ENCODE measurements at regions not wholly inside any gene's neighbourhood (a gene's known extent, or its start where the extent isn't known, plus 50 kb on each side); places are given as distances from the start of the nearest gene placed in this dataset.

- H2AFZ ChIP-seq (ENCODE audit: low read depth) = no peak overlapping the region
- H3K36me3 ChIP-seq (replicated peaks in 1 of 2; ENCODE audit: control insufficient read depth in 1 of 2, insufficient read depth in 2 of 2, low read length in 1 of 2) = no peaks in the 10 kb centered on the region
- ChIA-PET CTCF (interaction anchor here (0.9 kb wide), 1 partner anchor 232 kb away, joined by 3 read pairs; no protein-coding TSS in a partner anchor), POLR2A (no interaction called here)
- H3K9ac ChIP-seq = no peak overlapping the region
- no peak overlapping the region for H3K4me2 ChIP-seq
- peaks cover 9 to 13% of the 10 kb centered on the region in 2 experiments for H3K4me1 ChIP-seq (ENCODE audit: control insufficient read depth in 1 of 2, insufficient read depth in 2 of 2, low read depth in 1 of 2, low read length in 1 of 2)
- H4K20me1 ChIP-seq (ENCODE audit: insufficient read depth) = no peaks in the 10 kb centered on the region
- no peak overlapping the region for H3K4me3 ChIP-seq (ENCODE audit: low read depth in 2 of 2, low read length in 1 of 2)
- 91% methylated on average over 2 of the region's 2 CpGs for WGBS (ENCODE audit: low lambda C conversion rate)
- no peak overlapping the region for H3K27ac ChIP-seq (ENCODE audit: low read depth in 2 of 2, low read length in 1 of 2)
- peaks cover 7% of the 10 kb centered on the region for H3F3A ChIP-seq (replicated peaks; ENCODE audit: insufficient read depth)
- no peaks in the 10 kb centered on the region for H3K9me3 ChIP-seq
- no peaks in the 10 kb centered on the region for H3K27me3 ChIP-seq (ENCODE audit: insufficient read depth)
- no peaks in the 10 kb centered on the region for H3K9me2 ChIP-seq
- H3K79me2 ChIP-seq (ENCODE audit: insufficient read depth) = no peaks in the 10 kb centered on the region
- TF ChIP-seq JUND (IDR thresholded peaks at IDR 0.05) (no peak), YY1 (IDR thresholded peaks at IDR 0.05; ENCODE audit: low read depth) (no peak), GABPA (IDR thresholded peaks at IDR 0.05; ENCODE audit: low read depth) (no peak), RFX5 (IDR thresholded peaks at IDR 0.05; ENCODE audit: low read length) (no peak), RCOR1 (IDR thresholded peaks at IDR 0.05; ENCODE audit: low read length) (no peak), EZH2phosphoT487 (IDR thresholded peaks at IDR 0.05; ENCODE audit: borderline replicate concordance, low read depth) (no peak), SIN3A (IDR thresholded peaks at IDR 0.05; ENCODE audit: borderline replicate concordance, low read depth, low read length) (no peak), FOXJ3 (CRISPR knock-in tag; IDR thresholded peaks at IDR 0.05) (no peak), TAF1 (IDR thresholded peaks at IDR 0.05; ENCODE audit: borderline replicate concordance, low read depth, low read length) (no peak)
- TF ChIP-seq, protein P1, sequence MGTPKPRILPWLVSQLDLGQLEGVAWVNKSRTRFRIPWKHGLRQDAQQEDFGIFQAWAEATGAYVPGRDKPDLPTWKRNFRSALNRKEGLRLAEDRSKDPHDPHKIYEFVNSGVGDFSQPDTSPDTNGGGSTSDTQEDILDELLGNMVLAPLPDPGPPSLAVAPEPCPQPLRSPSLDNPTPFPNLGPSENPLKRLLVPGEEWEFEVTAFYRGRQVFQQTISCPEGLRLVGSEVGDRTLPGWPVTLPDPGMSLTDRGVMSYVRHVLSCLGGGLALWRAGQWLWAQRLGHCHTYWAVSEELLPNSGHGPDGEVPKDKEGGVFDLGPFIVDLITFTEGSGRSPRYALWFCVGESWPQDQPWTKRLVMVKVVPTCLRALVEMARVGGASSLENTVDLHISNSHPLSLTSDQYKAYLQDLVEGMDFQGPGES (IDR thresholded peaks at IDR 0.05; ENCODE audit: low read depth, low read length) = no peak
- TF ChIP-seq, protein P2, sequence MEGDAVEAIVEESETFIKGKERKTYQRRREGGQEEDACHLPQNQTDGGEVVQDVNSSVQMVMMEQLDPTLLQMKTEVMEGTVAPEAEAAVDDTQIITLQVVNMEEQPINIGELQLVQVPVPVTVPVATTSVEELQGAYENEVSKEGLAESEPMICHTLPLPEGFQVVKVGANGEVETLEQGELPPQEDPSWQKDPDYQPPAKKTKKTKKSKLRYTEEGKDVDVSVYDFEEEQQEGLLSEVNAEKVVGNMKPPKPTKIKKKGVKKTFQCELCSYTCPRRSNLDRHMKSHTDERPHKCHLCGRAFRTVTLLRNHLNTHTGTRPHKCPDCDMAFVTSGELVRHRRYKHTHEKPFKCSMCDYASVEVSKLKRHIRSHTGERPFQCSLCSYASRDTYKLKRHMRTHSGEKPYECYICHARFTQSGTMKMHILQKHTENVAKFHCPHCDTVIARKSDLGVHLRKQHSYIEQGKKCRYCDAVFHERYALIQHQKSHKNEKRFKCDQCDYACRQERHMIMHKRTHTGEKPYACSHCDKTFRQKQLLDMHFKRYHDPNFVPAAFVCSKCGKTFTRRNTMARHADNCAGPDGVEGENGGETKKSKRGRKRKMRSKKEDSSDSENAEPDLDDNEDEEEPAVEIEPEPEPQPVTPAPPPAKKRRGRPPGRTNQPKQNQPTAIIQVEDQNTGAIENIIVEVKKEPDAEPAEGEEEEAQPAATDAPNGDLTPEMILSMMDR (IDR thresholded peaks at IDR 0.05) = no peak
- no peak for DNase-seq
These were observed 229.7 kb upstream of the MARCKS start for GRCh38 chr6:113627480-113627879.

- peak overlapping the region in 1 of 2 experiments; percentile 99; a peak in 1 of 4 replicates for H3K27ac ChIP-seq (ENCODE audit: low read depth in 2 of 2, low read length in 1 of 2)
- no peaks in the 10 kb centered on the region for H3K9me2 ChIP-seq
- no peak overlapping the region for H2AFZ ChIP-seq (ENCODE audit: low read depth)
- CTCF ChIA-PET = interaction anchor here (0.7 kb wide), 1 partner anchor 229 kb away, joined by 3 read pairs; no protein-coding TSS in a partner anchor
- no peaks in the 10 kb centered on the region for H3K79me2 ChIP-seq (ENCODE audit: insufficient read depth)
- H3F3A ChIP-seq (replicated peaks; ENCODE audit: insufficient read depth) = peaks cover 17% of the 10 kb centered on the region
- no peak overlapping the region for H3K9ac ChIP-seq
- no peak overlapping the region for H3K4me2 ChIP-seq
- no peaks in the 10 kb centered on the region for H3K36me3 ChIP-seq (replicated peaks in 1 of 2; ENCODE audit: control insufficient read depth in 1 of 2, insufficient read depth in 2 of 2, low read length in 1 of 2)
- POLR2A ChIA-PET = no interaction called here
- DNase-seq = no peak
- peaks cover 9 to 22% of the 10 kb centered on the region in 2 experiments for H3K4me1 ChIP-seq (ENCODE audit: control insufficient read depth in 1 of 2, insufficient read depth in 2 of 2, low read depth in 1 of 2, low read length in 1 of 2)
- H3K4me3 ChIP-seq (ENCODE audit: low read depth in 2 of 2, low read length in 1 of 2) = no peak overlapping the region
- no peaks in the 10 kb centered on the region for H3K27me3 ChIP-seq (ENCODE audit: insufficient read depth)
- no peaks in the 10 kb centered on the region for H4K20me1 ChIP-seq (ENCODE audit: insufficient read depth)
- no peaks in the 10 kb centered on the region for H3K9me3 ChIP-seq
- TF ChIP-seq RAD21 (IDR thresholded peaks at IDR 0.05; ENCODE audit: low read length) (no peak), FOXJ3 (CRISPR knock-in tag; IDR thresholded peaks at IDR 0.05) (no peak), POLR2AphosphoS5 (IDR thresholded peaks at IDR 0.05; ENCODE audit: low read depth, low read length) (no peak), ELF1 (IDR thresholded peaks at IDR 0.05) (no peak), USF2 (IDR thresholded peaks at IDR 0.05; ENCODE audit: borderline replicate concordance, low read depth, low read length) (no peak), NRF1 (IDR thresholded peaks at IDR 0.05; ENCODE audit: low read depth, low read length) (no peak), NFIC (IDR thresholded peaks at IDR 0.05; ENCODE audit: borderline replicate concordance) (no peak), SMC3 (IDR thresholded peaks at IDR 0.05; ENCODE audit: low read depth, low read length) (no peak), RCOR1 (IDR thresholded peaks at IDR 0.05; ENCODE audit: low read length) (no peak), MEF2A (IDR thresholded peaks at IDR 0.05; ENCODE audit: borderline replicate concordance, low read depth) (no peak), MXI1 (IDR thresholded peaks at IDR 0.05; ENCODE audit: low read depth, low read length) (no peak)
- TF ChIP-seq, protein P1 (IDR thresholded peaks at IDR 0.05; ENCODE audit: low read depth, low read length) = no peak
- TF ChIP-seq, protein P3, sequence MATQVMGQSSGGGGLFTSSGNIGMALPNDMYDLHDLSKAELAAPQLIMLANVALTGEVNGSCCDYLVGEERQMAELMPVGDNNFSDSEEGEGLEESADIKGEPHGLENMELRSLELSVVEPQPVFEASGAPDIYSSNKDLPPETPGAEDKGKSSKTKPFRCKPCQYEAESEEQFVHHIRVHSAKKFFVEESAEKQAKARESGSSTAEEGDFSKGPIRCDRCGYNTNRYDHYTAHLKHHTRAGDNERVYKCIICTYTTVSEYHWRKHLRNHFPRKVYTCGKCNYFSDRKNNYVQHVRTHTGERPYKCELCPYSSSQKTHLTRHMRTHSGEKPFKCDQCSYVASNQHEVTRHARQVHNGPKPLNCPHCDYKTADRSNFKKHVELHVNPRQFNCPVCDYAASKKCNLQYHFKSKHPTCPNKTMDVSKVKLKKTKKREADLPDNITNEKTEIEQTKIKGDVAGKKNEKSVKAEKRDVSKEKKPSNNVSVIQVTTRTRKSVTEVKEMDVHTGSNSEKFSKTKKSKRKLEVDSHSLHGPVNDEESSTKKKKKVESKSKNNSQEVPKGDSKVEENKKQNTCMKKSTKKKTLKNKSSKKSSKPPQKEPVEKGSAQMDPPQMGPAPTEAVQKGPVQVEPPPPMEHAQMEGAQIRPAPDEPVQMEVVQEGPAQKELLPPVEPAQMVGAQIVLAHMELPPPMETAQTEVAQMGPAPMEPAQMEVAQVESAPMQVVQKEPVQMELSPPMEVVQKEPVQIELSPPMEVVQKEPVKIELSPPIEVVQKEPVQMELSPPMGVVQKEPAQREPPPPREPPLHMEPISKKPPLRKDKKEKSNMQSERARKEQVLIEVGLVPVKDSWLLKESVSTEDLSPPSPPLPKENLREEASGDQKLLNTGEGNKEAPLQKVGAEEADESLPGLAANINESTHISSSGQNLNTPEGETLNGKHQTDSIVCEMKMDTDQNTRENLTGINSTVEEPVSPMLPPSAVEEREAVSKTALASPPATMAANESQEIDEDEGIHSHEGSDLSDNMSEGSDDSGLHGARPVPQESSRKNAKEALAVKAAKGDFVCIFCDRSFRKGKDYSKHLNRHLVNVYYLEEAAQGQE (IDR thresholded peaks at IDR 0.05; ENCODE audit: low read depth, low read length) = no peak
These were observed 227.9 kb upstream of the MARCKS start for GRCh38 chr6:113629256-113629655.

Measured in SK-N-SH (cell line).